ENCODE measurements at regions not wholly inside any gene's neighbourhood (a gene's known extent, or its start where the extent isn't known, plus 50 kb on each side); places are given as distances from the start of the nearest gene placed in this dataset.

DNA sequence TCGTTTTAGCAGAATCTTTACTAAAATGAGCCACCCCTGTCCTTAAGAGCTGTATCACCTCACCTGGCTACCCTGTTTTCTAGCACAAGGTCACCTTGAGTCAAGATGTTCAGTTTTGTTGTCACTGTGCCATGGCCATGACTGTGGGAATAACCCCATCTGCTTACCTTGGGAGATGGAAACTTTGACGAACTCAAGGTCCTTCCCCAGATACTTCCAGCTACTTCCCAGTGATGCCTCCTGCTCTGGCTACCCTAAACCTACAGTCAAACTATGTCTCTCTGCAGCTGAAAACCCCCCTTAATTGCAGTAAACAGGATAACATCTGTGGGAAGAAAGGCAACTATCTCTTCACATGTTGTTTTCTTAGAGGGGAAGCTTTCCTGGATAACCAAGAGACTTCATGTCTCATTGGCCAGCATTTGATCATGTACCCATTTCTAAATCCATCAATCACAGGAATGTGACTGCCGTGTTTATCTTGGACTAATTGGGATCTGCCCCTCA is 89.5 kb upstream of the C1orf21 start:
- ChIA-PET POLR2A (ENCODE audit: unreplicated experiment) (no interaction called here), CTCF (no interaction called here)
- no peak for DNase-seq
- Histone ChIP-seq H3K27ac (no peak overlapping the region), H3K9me2 (ENCODE audit: insufficient read depth) (no peaks in the 10 kb centered on the region), H3K79me2 (ENCODE audit: low read depth) (no peaks in the 10 kb centered on the region), H3K4me1 (replicated peaks; ENCODE audit: insufficient read depth) (no peaks in the 10 kb centered on the region), H3F3A (ENCODE audit: insufficient read depth, low read depth) (no peaks in the 10 kb centered on the region), H3K4me2 (no peak overlapping the region), H2AFZ (no peak overlapping the region), H3K27me3 (ENCODE audit: insufficient read depth, low read depth) (no peaks in the 10 kb centered on the region), H3K4me3 (no peak overlapping the region), H4K20me1 (ENCODE audit: insufficient read depth) (no peaks in the 10 kb centered on the region), H3K9me3 (ENCODE audit: insufficient read depth, low read depth) (no peaks in the 10 kb centered on the region), H3K36me3 (ENCODE audit: low read depth) (no peaks in the 10 kb centered on the region)
- no peak for TF ChIP-seq EZH2 (IDR thresholded peaks at IDR 0.05; ENCODE audit: low read depth)
- TF ChIP-seq, protein P1, sequence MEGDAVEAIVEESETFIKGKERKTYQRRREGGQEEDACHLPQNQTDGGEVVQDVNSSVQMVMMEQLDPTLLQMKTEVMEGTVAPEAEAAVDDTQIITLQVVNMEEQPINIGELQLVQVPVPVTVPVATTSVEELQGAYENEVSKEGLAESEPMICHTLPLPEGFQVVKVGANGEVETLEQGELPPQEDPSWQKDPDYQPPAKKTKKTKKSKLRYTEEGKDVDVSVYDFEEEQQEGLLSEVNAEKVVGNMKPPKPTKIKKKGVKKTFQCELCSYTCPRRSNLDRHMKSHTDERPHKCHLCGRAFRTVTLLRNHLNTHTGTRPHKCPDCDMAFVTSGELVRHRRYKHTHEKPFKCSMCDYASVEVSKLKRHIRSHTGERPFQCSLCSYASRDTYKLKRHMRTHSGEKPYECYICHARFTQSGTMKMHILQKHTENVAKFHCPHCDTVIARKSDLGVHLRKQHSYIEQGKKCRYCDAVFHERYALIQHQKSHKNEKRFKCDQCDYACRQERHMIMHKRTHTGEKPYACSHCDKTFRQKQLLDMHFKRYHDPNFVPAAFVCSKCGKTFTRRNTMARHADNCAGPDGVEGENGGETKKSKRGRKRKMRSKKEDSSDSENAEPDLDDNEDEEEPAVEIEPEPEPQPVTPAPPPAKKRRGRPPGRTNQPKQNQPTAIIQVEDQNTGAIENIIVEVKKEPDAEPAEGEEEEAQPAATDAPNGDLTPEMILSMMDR (conservative IDR thresholded peaks at IDR 0.05): no peak
- intact Hi-C loops (cut with micrococcal nuclease; ENCODE audit: unreplicated experiment): no loop called here
- BruUV-seq (replicated peaks): no TSS peak

DNA sequence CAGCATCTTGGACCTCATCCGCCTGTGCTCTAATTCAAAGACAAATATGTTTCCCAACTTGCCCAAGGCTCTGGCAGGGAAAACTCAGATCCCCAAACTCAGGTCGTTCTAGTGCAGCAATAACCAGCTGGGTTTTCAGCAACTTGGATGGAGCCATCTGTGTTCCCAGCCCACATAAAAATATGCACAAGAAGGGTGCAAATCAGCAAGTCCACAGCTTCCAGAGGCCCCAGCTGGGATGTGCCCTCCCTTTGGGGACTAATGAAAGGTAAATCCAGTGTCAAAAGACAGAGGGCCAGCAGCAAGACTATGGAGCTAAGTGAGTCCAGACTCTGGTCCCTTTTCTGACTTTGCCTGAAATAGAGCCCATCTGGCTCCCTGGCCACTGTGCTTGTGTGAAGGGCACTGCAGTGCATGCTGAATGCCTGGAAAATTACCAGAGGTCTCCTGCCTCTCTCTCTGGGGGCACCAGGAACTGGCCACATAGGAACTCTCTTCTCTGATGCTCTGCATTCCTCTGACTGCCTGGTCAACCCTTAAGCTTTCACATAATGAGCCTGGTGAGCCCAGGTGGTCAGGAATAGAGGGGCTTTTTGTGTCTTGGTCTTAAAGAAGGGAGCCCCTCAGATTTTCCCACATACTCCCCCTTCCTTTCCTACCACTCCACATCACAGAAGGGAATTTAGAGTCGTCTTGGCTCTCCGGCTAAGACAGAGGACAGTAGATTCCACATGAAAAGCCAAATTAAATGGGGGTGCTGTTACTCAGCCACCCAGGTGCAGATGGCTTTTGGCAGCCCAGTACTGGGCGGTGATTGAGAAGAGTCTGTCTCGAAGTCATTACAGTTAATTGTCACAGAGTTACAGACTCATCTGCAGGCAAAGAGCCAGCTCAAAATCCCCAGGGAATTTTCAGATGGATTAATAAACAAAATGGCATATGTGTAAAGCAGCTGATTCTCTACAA is 88.1 kb upstream of the C1orf21 start:
- Histone ChIP-seq H3F3A (ENCODE audit: insufficient read depth, low read depth) (no peaks in the 10 kb centered on the region), H3K27ac (no peak overlapping the region), H3K79me2 (ENCODE audit: low read depth) (no peaks in the 10 kb centered on the region), H3K4me2 (no peak overlapping the region), H3K4me1 (replicated peaks; ENCODE audit: insufficient read depth) (no peaks in the 10 kb centered on the region), H3K9me3 (ENCODE audit: insufficient read depth, low read depth) (no peaks in the 10 kb centered on the region), H3K27me3 (ENCODE audit: insufficient read depth, low read depth) (no peaks in the 10 kb centered on the region), H3K36me3 (ENCODE audit: low read depth) (no peaks in the 10 kb centered on the region), H4K20me1 (ENCODE audit: insufficient read depth) (no peaks in the 10 kb centered on the region), H3K4me3 (no peak overlapping the region), H2AFZ (no peak overlapping the region), H3K9me2 (ENCODE audit: insufficient read depth) (no peaks in the 10 kb centered on the region)
- POLR2A ChIA-PET (ENCODE audit: unreplicated experiment): interaction anchor here (0.6 kb wide), 2 partner anchors 88 to 176 kb away, joined by 3 to 4 read pairs; partner anchors contain the start of gene C1orf21
- BruUV-seq (replicated peaks): no TSS peak
- intact Hi-C loops (cut with micrococcal nuclease; ENCODE audit: unreplicated experiment): no loop called here
- TF ChIP-seq EZH2 (IDR thresholded peaks at IDR 0.05; ENCODE audit: low read depth): no peak
- TF ChIP-seq, protein P1 (conservative IDR thresholded peaks at IDR 0.05): no peak
- CTCF ChIA-PET: interaction anchor here (0.6 kb wide), 1 partner anchor 88 kb away, joined by 7 read pairs; the partner anchor contains the start of gene C1orf21
- no peak for DNase-seq

DNA sequence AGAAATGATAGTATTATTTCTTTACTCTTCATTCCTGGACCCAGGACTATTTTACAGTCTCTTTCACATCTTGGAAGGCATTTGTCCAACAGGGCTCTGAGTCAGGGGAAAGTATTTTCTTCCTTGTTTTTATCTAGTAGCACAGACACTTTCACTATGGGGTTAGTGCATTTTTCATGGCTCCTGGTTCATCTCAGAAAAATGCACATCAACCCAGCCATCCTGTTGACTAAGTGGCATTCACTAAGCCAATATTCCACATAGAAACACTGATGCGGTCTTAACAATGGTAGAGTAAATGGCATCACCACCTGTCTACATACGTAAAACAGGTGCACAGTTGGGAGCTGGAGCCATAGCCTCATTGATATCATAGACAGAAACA is 87.4 kb upstream of the C1orf21 start:
- Histone ChIP-seq H3K27ac (no peak overlapping the region), H3K4me2 (no peak overlapping the region), H3K27me3 (ENCODE audit: insufficient read depth, low read depth) (no peaks in the 10 kb centered on the region), H3K36me3 (ENCODE audit: low read depth) (no peaks in the 10 kb centered on the region), H3K9me2 (ENCODE audit: insufficient read depth) (no peaks in the 10 kb centered on the region), H3F3A (ENCODE audit: insufficient read depth, low read depth) (no peaks in the 10 kb centered on the region), H3K9me3 (ENCODE audit: insufficient read depth, low read depth) (no peaks in the 10 kb centered on the region), H3K4me3 (no peak overlapping the region), H2AFZ (no peak overlapping the region), H4K20me1 (ENCODE audit: insufficient read depth) (no peaks in the 10 kb centered on the region), H3K4me1 (replicated peaks; ENCODE audit: insufficient read depth) (no peaks in the 10 kb centered on the region), H3K79me2 (ENCODE audit: low read depth) (no peaks in the 10 kb centered on the region)
- CTCF ChIA-PET: no interaction called here
- intact Hi-C loops (cut with micrococcal nuclease; ENCODE audit: unreplicated experiment): no loop called here
- BruUV-seq (replicated peaks): no TSS peak
- TF ChIP-seq, protein P1 (conservative IDR thresholded peaks at IDR 0.05): no peak
- TF ChIP-seq EZH2 (IDR thresholded peaks at IDR 0.05; ENCODE audit: low read depth): no peak
- POLR2A ChIA-PET (ENCODE audit: unreplicated experiment): interaction anchor here (0.6 kb wide), 3 partner anchors 87 to 663 kb away, joined by 3 to 6 read pairs (median 4); partner anchors contain the start of gene C1orf21
- no peak for DNase-seq
